G401 (cell line): ENCODE measurements at regions not wholly inside any gene's neighbourhood (a gene's known extent, or its start where the extent isn't known, plus 50 kb on each side); places are given as distances from the start of the nearest gene placed in this dataset.

Source experiments
- DNase-seq: peaks from one replicate; pipeline ENCODE4 v3.0.0-alpha.2; 2015; ENCODE audit warnings: low spot score
- in situ Hi-C: cut with HindIII; loops from 2 replicates; pipeline ENCODE4 v1.10.0; 2016; ENCODE audit warnings: low sequenced_read_pairs, mixed read lengths

DNA sequence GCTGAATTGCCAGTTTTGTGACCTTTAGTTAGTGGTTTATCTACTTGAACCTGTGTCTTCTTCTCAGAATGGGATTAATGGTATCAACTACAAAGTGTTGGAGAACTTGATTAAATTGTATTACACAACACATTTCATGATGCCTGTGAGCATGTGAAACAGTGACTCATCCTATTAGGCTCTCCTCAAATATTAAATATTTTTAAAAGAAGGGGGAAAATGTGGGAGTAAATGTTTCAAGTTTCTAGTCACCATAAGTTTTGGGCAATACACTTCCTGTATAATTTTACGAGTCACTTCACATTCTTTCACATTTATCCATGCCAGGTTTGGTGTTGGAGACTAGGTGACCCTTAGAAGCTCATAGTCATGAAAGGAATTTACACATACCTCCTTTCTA, 147.0 kb downstream of the HS3ST1 start:
- no peak for DNase-seq
- in situ Hi-C loops, result no loop called here

DNA sequence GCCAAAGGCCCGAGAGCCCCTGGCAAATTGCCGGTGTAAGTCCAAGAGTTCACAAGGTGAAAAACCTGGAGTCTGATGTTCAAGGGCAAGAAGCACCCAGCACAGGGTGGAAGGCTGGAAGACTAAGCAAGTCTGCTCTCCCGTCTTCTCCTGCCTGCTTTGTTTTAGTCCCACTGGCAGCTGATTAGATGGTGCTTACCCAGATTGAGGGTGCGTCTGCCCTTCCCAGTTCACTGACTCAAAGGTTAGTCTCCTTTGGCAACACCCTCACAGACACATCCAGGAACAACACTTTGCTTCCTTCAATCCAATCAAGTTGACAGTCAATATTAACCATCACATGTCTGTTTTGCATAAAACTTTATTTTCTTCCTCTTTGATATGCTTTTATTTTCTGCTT, 157.4 kb downstream of the HS3ST1 start:
- in situ Hi-C loops, result no loop called here
- DNase-seq, result no peak

DNA sequence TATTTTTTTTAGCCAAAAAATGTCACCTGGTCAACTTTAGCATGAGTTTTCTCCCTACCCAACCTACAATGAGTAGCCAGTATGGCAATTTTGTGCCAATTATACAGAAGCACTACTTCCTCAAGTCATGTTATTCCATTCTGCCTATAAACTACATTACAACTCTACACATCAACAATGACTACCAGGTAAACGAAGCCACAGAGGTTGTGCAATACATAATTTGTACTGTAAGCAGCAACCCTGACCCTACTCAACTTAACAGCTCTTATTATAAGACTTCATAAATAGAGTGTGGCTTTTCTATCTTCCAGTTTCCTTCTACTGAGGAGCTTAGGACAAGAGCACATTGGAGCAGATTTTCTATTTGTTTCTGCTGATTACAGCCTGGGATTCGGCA, 160.5 kb downstream of the HS3ST1 start:
- in situ Hi-C loops, result no loop called here
- no peak for DNase-seq

DNA sequence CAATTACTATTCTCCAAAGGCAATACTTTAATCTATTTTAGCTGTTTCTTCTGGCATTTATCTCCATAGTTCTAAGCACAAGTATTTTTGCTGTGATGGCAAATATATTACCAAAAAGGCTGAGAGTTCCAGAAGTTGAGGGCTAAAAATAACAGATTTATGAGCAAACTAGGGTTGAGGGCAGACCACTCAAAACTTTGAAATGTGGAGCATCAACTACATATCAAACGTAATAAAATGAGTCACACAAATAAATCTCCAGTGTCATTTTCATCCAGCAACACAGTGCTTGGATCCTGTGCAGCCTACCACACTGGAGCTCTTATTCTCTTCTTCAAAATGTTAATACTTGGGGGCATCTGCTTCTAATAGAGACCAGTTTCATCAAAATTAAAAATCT, 163.9 kb downstream of the HS3ST1 start:
- DNase-seq, result no peak
- in situ Hi-C loops, result no loop called here

DNA sequence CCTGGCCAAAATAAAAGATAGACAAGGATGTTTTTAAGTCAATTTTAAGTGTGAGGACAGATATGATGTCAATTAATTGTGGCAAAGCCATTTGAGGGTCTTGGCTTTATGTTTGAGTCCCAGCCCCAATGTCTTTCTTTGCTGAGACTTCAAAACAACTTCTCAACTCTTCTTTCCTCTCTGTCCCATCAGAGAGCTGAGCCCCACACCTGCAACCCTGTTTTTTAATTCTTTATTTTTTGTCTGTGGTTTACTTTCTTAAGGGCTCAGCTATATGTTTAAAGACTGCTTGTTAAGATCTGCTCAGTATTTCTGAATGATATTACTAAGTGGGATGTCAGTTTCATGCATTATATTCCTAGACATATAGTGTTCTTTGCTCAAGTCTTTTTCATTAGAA, 164.3 kb downstream of the HS3ST1 start:
- in situ Hi-C loops, result no loop called here
- no peak for DNase-seq

DNA sequence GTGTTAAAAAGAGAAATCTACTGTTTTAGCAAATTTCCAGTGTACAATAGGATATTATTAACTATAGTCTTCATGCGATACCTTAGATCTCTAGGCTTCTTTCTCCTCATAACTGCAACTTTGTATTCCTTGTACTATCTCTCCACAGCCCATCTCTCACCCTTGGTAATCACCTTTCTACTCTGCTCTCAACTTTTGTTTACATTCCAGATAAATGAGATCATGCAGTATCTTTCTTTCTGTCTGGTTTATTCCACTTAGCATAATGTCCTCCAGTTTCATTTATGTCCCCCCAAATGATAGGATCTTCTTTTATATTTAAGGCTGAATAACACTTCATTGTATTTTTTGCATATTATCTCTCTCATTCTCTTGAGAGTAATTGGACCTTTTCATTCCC, 165.5 kb downstream of the HS3ST1 start:
- in situ Hi-C loops, result no loop called here
- no peak for DNase-seq

DNA sequence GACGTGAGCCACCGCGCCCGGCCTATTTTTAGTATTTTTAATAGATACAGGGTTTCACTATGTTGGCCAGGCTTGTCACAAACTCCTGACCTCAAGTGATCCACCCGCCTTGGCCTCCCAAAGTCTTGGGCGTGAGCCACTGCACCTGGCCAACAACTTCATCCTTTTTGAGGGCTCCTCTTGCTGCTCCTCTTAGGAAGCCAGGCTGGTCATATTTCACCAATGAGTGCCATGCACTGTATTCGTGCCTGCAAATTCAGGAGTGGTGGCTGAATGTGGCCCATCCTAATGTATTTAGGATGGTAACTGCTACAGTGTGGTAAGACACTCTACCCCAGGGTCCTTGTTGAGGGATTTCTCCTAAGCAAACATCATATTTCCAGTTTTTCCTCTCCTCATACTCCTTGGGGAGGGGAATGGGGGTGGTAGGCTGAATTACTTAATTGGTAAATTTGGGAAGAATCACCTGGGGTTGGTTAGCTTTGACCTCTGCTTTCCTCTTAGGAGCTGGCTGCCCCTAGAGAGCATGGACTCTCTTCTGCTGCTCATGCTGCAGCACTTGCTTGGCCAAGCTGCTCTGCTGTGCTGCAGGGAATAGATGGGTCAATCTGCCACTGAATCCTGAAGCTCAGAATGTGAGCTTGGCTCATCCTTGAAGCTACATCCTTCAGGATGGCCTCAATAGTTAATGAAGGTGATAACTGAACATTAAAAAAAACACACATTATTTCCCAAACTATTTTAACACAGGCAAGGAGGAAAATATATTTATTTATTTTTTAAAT, 167.4 kb downstream of the HS3ST1 start:
- peak; percentile 82 for DNase-seq
- in situ Hi-C loops, result no loop called here

DNA sequence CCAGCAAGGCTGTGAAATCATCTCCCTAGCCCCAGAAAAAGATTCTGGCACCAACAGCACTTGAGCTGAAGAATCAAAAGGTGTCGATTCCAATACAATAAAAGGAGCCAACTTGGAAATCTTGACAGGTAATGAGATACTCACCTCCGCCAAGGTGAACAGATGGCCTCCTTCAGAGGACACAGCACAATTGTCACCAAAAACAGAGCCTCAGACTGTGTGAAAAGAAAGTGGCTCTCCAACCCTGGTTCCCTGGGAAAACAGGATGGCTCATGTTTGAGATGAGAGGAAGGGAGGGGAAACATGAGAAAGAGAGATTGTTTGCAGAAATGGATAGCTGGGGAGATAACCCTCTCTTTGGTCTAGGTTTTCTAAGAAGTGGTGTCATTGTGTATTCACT, 168.9 kb downstream of the HS3ST1 start:
- in situ Hi-C loops, result no loop called here
- DNase-seq, result peak; percentile 96

DNA sequence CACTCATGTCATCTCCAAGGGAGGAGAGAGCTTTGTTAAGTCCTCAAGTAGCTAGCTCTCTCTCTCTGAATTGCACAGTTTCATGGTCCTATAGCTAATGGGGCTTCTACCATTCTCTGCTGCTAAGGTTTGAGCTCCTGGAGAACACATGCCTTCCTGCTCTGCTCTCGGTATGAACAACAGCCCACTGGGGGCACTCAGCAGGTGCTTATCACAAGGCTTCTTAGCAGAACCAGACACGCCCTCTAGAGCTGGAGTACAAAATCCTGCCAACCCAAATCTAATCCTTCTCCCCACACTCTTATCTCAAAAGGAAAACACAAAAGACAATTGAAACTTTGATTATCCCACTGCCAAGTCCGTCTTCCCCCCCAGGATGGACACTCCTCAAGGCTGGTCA, 176.5 kb downstream of the HS3ST1 start:
- no peak for DNase-seq
- in situ Hi-C loops, result no loop called here

DNA sequence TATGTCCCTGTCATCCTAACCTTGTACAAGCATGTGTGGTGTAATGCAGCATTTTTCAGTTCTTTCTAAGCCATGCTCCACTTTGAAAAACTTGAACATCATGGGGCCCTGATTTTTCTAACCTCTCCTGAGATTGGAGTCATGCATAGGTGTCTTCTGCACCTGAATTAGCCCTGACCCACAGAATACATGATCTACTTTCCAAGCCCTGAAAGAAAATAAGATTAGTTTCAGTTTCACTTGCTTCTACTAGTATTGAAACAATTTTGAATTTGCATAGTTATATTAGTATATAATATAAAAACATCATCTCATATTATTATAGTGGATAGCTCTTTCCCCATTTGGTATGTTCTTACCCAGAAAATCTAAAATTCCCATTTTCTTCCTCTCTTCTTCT, 178.2 kb downstream of the HS3ST1 start:
- DNase-seq, result no peak
- in situ Hi-C loops, result no loop called here

DNA sequence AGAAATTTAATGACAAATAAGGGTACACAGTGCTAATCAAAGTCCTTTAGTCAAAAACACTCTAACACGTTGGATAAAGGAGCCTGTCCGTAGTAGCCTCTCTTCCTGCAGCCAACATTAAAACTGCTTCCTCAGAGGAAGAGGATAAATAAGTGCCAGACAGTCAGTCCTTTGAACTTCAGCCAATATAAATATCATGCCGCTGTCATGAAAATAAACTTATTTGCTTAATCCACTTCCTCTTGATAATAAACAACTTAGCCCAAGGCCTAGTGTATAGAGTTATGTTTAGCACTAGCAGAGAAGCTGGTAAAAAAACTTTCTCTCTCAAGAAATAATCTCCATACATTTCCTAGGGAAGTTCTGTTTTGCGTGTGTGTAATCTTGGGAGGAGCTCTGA, 196.7 kb downstream of the HS3ST1 start:
- in situ Hi-C loops, result no loop called here
- DNase-seq, result no peak

DNA sequence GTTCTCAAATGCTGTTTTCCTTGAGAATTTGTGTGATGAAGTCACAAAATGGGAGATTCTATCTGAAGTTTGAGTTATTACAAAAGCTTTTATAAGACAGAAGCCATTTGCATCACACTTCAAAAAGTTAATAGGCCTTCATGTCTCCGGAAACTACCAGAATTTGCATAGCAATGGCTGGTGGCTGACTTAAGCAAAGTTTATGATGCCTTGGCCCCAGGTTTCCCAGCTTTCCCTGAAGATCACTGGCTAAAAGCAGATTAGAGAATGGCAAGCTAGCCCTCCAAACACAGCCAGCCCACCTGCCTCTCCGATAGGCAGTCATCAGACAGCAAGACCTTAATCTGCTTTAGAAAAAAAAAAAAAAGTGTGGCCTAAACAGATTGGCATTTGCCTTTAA, 197.8 kb downstream of the HS3ST1 start:
- no peak for DNase-seq
- in situ Hi-C loops, result no loop called here

DNA sequence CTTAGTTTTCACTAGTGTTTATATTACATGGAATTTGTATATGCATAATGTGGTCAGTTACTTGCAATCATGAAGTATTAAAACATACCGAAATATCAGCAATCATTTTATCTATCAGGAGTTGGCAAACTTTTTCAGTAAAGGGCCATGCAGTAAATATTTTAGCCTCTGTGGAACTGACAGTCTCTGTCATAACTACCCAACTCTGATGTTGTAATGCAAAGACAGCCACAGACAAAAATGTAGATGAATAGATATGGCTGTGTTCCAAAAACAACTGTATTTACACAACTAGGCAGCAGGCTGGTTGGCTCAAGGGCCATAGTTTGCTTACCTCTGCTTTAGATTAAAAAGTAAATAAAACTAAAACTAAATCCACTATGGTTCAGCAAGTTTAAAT, 200.2 kb downstream of the HS3ST1 start:
- in situ Hi-C loops, result no loop called here
- no peak for DNase-seq

DNA sequence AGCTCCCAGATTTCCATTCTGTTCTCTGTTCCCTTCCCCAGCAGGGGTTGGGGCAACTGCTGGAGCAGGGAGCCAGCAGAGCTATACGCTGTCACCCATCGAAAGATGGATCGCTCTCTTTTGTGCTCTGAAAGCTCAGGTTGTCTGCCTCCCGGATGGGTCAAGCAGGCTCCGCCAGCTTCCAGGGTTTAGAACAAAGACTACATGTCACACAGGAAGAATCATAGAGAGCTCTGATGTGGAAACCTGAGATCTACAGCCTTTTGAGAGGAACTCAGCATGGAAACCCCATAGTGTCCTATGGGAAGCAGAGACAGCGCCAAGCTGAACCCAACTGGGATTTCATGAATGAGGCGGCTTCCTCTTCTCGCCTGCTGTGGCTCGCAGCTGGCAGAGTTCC, 205.4 kb downstream of the HS3ST1 start:
- DNase-seq, result no peak
- in situ Hi-C loops, result no loop called here

DNA sequence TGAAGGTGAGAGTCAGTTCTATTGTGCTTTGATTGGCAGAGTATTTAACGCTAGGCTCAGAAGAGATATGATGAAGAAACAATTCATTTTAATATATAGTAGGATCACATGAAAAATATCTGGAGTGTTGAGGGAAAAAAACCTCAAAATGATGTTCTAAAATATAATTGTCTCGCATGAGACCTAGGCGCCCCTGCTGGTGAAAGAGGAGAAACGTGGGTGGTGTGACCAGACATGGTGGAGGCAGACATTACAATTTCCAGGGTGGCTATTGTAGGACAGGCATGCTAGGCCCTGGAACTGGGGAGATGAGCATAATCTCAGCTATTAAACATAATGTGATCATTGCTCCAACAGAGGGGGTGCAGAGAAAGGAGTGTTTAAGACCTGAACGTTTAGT, 210.0 kb downstream of the HS3ST1 start:
- no peak for DNase-seq
- in situ Hi-C loops, result no loop called here

DNA sequence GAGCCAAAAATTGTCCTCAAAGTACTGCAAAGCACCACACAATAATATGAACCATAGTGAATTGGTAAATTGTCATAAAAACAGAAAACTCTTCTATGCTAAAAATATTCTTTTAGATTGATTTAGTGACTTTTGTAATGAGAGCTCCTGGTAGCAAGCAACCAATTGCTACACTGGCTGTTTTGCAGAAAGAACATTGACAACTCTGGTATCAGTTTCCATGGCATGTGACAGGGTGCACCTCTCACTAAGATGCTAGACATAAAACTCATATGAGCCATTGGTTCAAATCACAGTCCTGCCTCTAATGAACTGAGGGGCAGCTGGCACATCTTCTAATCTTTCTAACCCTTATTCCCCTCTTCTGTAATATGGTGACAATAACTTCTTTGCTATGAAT, 212.2 kb downstream of the HS3ST1 start:
- no peak for DNase-seq
- in situ Hi-C loops, result no loop called here

DNA sequence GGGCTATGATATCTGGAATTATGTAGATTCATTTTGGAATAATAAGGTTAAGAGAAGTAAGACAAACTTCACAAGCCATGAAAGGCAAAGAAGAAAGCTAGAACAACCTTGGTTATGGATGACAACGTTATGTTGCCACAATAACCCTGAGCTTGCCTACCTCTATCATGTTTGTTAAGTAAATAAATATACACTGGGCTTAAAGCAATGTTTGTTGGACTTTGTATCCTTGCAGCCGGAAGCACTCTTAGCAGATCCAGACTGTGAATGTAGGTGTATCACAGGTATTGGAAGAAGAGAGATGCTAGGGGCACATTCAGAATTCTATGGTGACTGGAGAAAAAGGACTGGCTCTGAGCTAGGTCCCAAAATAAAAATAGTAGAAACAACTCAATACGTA, 214.4 kb downstream of the HS3ST1 start:
- no peak for DNase-seq
- in situ Hi-C loops, result no loop called here

DNA sequence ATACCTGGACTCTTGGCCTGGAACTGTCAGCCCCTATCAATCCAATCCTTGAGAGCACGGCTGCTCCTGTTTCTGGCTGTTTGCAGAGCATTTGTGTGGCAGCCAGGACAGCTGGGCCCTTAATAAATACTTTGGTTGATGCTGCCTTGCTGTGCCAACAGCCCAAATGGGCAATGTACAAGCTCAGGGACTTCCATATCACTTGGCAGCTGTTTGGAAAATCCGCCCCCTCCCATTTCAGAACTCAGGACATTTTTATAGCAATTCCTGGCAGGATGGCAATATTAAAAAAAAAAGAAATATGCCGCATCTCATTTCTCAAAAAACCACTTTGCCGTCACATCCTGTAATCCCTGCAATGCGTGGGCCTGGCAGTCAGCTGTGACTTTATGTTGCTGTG, 218.9 kb downstream of the HS3ST1 start:
- peak; percentile 19 for DNase-seq
- in situ Hi-C loops, result no loop called here

DNA sequence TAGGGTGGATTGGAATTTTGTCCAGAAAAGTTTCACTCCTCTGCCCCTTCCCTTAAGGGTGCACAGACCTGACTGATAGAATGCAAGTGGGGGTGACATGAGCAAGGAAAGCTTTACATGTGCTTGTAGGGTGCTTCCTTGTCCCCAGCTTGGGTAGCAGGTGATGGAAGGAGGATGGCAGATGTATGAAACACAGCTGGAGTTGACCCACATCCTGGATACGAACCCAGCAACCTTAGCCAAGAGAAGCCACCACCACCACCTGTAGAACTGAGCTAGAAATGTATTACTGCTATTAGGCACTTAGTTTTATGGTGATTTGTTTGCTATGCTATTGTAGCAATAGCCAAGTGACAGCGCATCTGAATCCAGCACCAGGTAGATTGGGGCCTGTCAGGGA, 227.4 kb downstream of the HS3ST1 start:
- DNase-seq, result no peak

DNA sequence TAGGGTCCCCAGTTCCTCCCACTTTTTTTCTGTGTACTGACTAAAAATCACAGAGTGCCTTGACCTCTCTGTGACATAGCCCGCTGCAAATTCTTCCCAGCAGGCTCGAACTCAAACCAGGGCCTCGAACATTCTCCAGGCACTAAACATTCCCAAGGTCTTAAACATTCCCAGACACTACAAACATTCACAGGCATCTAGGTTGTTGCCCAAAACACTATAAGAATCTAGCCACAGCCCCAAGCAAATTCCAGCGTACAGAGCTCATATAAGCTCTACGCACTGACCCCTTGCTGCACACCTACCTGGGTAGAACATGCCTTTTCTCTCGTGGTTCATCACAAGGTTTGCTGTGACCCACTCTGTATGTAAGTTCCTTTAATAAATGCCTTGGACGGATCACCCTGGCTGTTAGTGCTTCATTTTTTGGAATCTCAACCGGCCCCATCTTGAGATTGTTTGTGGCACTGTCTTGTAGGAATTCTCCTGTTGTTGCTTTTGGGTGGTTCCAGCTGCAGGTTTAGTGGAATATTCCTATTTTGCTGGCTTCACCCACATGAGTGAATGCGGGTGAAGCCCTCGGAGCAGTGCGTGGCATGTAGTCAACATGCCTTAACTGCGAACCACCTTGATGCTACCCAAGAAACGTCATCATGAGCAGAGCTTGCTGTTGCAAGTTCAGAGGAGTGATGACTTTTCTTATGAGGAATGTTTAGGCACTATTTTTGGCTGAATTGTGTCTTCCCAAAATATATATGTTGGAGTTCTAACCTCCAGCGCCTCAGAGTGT, 230.0 kb downstream of the HS3ST1 start:
- in situ Hi-C loops, result no loop called here
- DNase-seq, result no peak

More for the DNA sequence above, 227.4 kb downstream of the HS3ST1 start:
- in situ Hi-C loops, result no loop called here
